ENCODE measurements at regions not wholly inside any gene's neighbourhood (a gene's known extent, or its start where the extent isn't known, plus 50 kb on each side); places are given as distances from the start of the nearest gene placed in this dataset.

GRCh38 chr2:191740759-191741158 lies 62.8 kb downstream of the NABP1 start (continued):
- no peak for TF ChIP-seq FOXP4 (CRISPR knock-in tag; IDR thresholded peaks at IDR 0.05)
- no peak for TF ChIP-seq HMGA2 (CRISPR knock-in tag; IDR thresholded peaks at IDR 0.05)
- TF ChIP-seq SMAD3 (CRISPR knock-in tag; IDR thresholded peaks at IDR 0.05; ENCODE audit: borderline replicate concordance), result no peak
- no peak for TF ChIP-seq ZNF396 (CRISPR knock-in tag; IDR thresholded peaks at IDR 0.05; ENCODE audit: borderline replicate concordance)
- no peak for TF ChIP-seq EMX1 (CRISPR knock-in tag; IDR thresholded peaks at IDR 0.05)
- no peak for TF ChIP-seq NFE2L1 (CRISPR knock-in tag; IDR thresholded peaks at IDR 0.05)
- TF ChIP-seq PRRX2 (CRISPR knock-in tag; IDR thresholded peaks at IDR 0.05), result no peak
- no peak for TF ChIP-seq AR (CRISPR knock-in tag; IDR thresholded peaks at IDR 0.05)
- TF ChIP-seq IRF2 (CRISPR knock-in tag; IDR thresholded peaks at IDR 0.05; ENCODE audit: borderline replicate concordance, low read depth), result no peak
- no peak for TF ChIP-seq MLX (CRISPR knock-in tag; IDR thresholded peaks at IDR 0.05)

- Mint-ChIP-seq H3K9me3 (peaks cover 4% of the 10 kb centered on the region), H3K27ac (no peak overlapping the region), H3K27me3 (ENCODE audit: low read depth) (no peaks in the 10 kb centered on the region), H3K4me3 (no peak overlapping the region), H3K4me1 (peaks cover 4% of the 10 kb centered on the region), H3K36me3 (peaks cover 4% of the 10 kb centered on the region)
- no peak for DNase-seq (ENCODE audit: low spot score)
- POLR2A ChIA-PET, result interaction anchor here (0.6 kb wide), 1 partner anchor 225 kb away, joined by 11 read pairs; no protein-coding TSS in a partner anchor
- CTCF ChIA-PET, result interaction anchor here (1.1 kb wide), 1 partner anchor 12 kb away, joined by 3 read pairs; no protein-coding TSS in a partner anchor
- no peak for ATAC-seq
- TF ChIP-seq CBFB (CRISPR knock-in tag; IDR thresholded peaks at IDR 0.05; ENCODE audit: low read depth), result no peak
- no peak for TF ChIP-seq IRF1 (CRISPR knock-in tag; IDR thresholded peaks at IDR 0.05)
- TF ChIP-seq EMX1 (CRISPR knock-in tag; IDR thresholded peaks at IDR 0.05), result no peak
Observed at GRCh38 chr2:191746346-191747169, 68.6 kb downstream of the NABP1 start.

GRCh38 chr2:191747170-191747530 lies 69.2 kb downstream of the NABP1 start:
- no peak overlapping the region for H3K27ac Mint-ChIP-seq
- ATAC-seq (no peak), DNase-seq (ENCODE audit: low spot score) (no peak)
- ChIA-PET POLR2A (interaction anchor here (0.6 kb wide), 1 partner anchor 225 kb away, joined by 11 read pairs; no protein-coding TSS in a partner anchor), CTCF (interaction anchor here (0.8 kb wide), 1 partner anchor 11 kb away, joined by 3 read pairs; no protein-coding TSS in a partner anchor)
- H3K27me3 Mint-ChIP-seq (ENCODE audit: low read depth), result no peaks in the 10 kb centered on the region
- H3K9me3 Mint-ChIP-seq, result peaks cover 4% of the 10 kb centered on the region
- H3K4me3 Mint-ChIP-seq, result no peak overlapping the region
- H3K4me1 Mint-ChIP-seq, result peaks cover 4% of the 10 kb centered on the region
- H3K36me3 Mint-ChIP-seq, result peaks cover 4% of the 10 kb centered on the region
- TF ChIP-seq ZNF219 (CRISPR knock-in tag; IDR thresholded peaks at IDR 0.05; ENCODE audit: borderline replicate concordance) (no peak), MLX (CRISPR knock-in tag; IDR thresholded peaks at IDR 0.05) (no peak), HMGXB4 (CRISPR knock-in tag; IDR thresholded peaks at IDR 0.05) (no peak), ZNF232 (CRISPR knock-in tag; IDR thresholded peaks at IDR 0.05) (no peak), NFE2L1 (CRISPR knock-in tag; IDR thresholded peaks at IDR 0.05) (no peak), ESRRA (CRISPR knock-in tag; IDR thresholded peaks at IDR 0.05; ENCODE audit: borderline replicate concordance) (no peak), NR1H2 (CRISPR knock-in tag; IDR thresholded peaks at IDR 0.05) (no peak), ZSCAN18 (CRISPR knock-in tag; IDR thresholded peaks at IDR 0.05) (no peak), ZNF138 (CRISPR knock-in tag; conservative IDR thresholded peaks at IDR 0.05) (no peak), ZNF512 (CRISPR knock-in tag; IDR thresholded peaks at IDR 0.05; ENCODE audit: borderline replicate concordance) (no peak)
